IMR-90 (cell line): ENCODE measurements at regions not wholly inside any gene's neighbourhood (a gene's known extent, or its start where the extent isn't known, plus 50 kb on each side); places are given as distances from the start of the nearest gene placed in this dataset.

Experiments used
- ATAC-seq: fragments of 200-7000 bp; cut with Tn5 transposase; 2 replicates; pipeline ENCODE4 v1.9.1; 2020; ENCODE audit warnings: low read depth, mild to moderate bottlenecking, moderate library complexity
- BruUV-seq: library from RNA; stranded (reverse); fragments of 400-500 nt; replicated peaks from 2 replicates; lab custom pipeline; 2021; lab: Mats Ljungman, UMichigan
- CTCF ChIA-PET: fragments of 300-600 bp; formaldehyde crosslinking; extraction: SDS; loops from one replicate; lab custom pipeline; 2021; ENCODE audit warnings: antibody characterized with exemption; lab: Yijun Ruan, JAX
- POLR2A ChIA-PET: fragments of 300-600 bp; sonication (Branson Sonifier 250); formaldehyde crosslinking; loops from one replicate; lab custom pipeline; 2022; ENCODE audit warnings: antibody characterized with exemption; ENCODE audit not compliant: unreplicated experiment; lab: Charles Lee
- DNase-seq: peaks from one replicate; pipeline ENCODE4 v3.0.0; 2013
- H2AFZ ChIP-seq: replicated peaks from 2 replicates; pipeline ENCODE3; 2013; ENCODE audit warnings: low read length, mild to moderate bottlenecking; ENCODE audit not compliant: poor library complexity
- H2AK5ac ChIP-seq: 2 replicates; pipeline ENCODE4 v1.6.1; 2013; ENCODE audit warnings: low read depth, low read length, inconsistent platforms
- H2AK9ac ChIP-seq: replicated peaks from 2 replicates; pipeline ENCODE3; 2013; ENCODE audit warnings: mild to moderate bottlenecking, low read depth, low read length, moderate library complexity; ENCODE audit not compliant: poor library complexity
- H2BK120ac ChIP-seq: 2 replicates; pipeline ENCODE4 v1.6.1; 2013; ENCODE audit warnings: low read depth, low read length, inconsistent platforms
- H2BK15ac ChIP-seq: 3 replicates; pipeline ENCODE4 v1.6.1; 2013; ENCODE audit warnings: low read depth, low read length, inconsistent platforms
- H2BK20ac ChIP-seq: 2 replicates; pipeline ENCODE4 v1.6.1; 2013; ENCODE audit warnings: low read depth, mild to moderate bottlenecking, inconsistent platforms, low read length, moderate library complexity
- H2BK5ac ChIP-seq: 2 replicates; pipeline ENCODE4 v1.6.1; 2013; ENCODE audit warnings: mild to moderate bottlenecking, low read depth, low read length, inconsistent platforms; ENCODE audit not compliant: poor library complexity, severe bottlenecking
- H3K14ac ChIP-seq: replicated peaks from 2 replicates; pipeline ENCODE4 v1.6.1; 2013; ENCODE audit warnings: low read depth, low read length, inconsistent platforms
- H3K18ac ChIP-seq: 2 replicates; pipeline ENCODE4 v1.6.1; 2013; ENCODE audit warnings: low read depth, low read length, control low read depth
- H3K23ac ChIP-seq: 2 replicates; pipeline ENCODE4 v1.6.1; 2013; ENCODE audit warnings: low read depth, low read length, inconsistent platforms
- H3K27ac ChIP-seq: 2 replicates; pipeline ENCODE4 v1.5.1; 2013; ENCODE audit warnings: mild to moderate bottlenecking, control low read depth, low read length; ENCODE audit not compliant: insufficient read depth
- H3K27me3 ChIP-seq: 2 replicates; pipeline ENCODE4 v1.6.1; 2013; ENCODE audit warnings: low read length; ENCODE audit not compliant: control insufficient read depth, insufficient read depth
- H3K36me3 ChIP-seq: 2 replicates; pipeline ENCODE4 v1.6.1; 2013; ENCODE audit warnings: low read length, mixed read lengths; ENCODE audit not compliant: control insufficient read depth, insufficient read depth
- H3K4ac ChIP-seq: 2 replicates; pipeline ENCODE4 v1.6.1; 2013; ENCODE audit warnings: low read depth, low read length, inconsistent platforms
- H3K4me1 ChIP-seq: 2 replicates; pipeline ENCODE4 v1.6.1; 2013; ENCODE audit warnings: low read length, mixed read lengths; ENCODE audit not compliant: control insufficient read depth, insufficient read depth
- H3K4me2 ChIP-seq: 2 replicates; pipeline ENCODE4 v1.6.1; 2013; ENCODE audit warnings: low read depth, mild to moderate bottlenecking, control low read depth, low read length, moderate library complexity
- H3K4me3 ChIP-seq: 2 replicates; pipeline ENCODE4 v1.5.1; 2013; ENCODE audit warnings: low read depth, mild to moderate bottlenecking, control low read depth, low read length, moderate library complexity; ENCODE audit not compliant: insufficient read depth
- H3K56ac ChIP-seq: 2 replicates; pipeline ENCODE4 v1.6.1; 2013; ENCODE audit warnings: low read length, inconsistent platforms; ENCODE audit not compliant: insufficient read depth; ENCODE audit errors: extremely low read depth
- H3K79me1 ChIP-seq, 2 experiments: 2 replicates each; pipeline ENCODE4 v1.6.1; 2013; ENCODE audit warnings: low read length in 2 of 2, inconsistent platforms in 1 of 2, low read depth in 1 of 2
- H3K9ac ChIP-seq: 2 replicates; pipeline ENCODE4 v1.6.1; 2013; ENCODE audit warnings: low read depth, low read length, control low read depth
- H3K9me1 ChIP-seq: 2 replicates; pipeline ENCODE4 v1.6.1; 2013; ENCODE audit warnings: low read length, inconsistent platforms; ENCODE audit not compliant: insufficient read depth
- H3K9me3 ChIP-seq: 2 replicates; pipeline ENCODE4 v1.6.1; 2013; ENCODE audit warnings: low read length; ENCODE audit not compliant: control insufficient read depth, insufficient read depth
- H4K20me1 ChIP-seq: 2 replicates; pipeline ENCODE4 v1.6.1; 2013; ENCODE audit warnings: low read length, inconsistent platforms; ENCODE audit not compliant: insufficient read depth
- H4K5ac ChIP-seq: 2 replicates; pipeline ENCODE4 v1.6.1; 2013; ENCODE audit warnings: mild to moderate bottlenecking, low read depth, low read length, control low read depth
- H4K8ac ChIP-seq, 2 experiments: 2 replicates each; pipeline ENCODE4 v1.6.1; 2013; ENCODE audit warnings: low read depth in 2 of 2, low read length in 2 of 2, control low read depth in 1 of 2, inconsistent platforms in 1 of 2
- H4K91ac ChIP-seq: 2 replicates; pipeline ENCODE4 v1.6.1; 2013; ENCODE audit warnings: low read depth, low read length, inconsistent platforms; ENCODE audit not compliant: insufficient read depth
- NFE2L2 ChIP-seq: fragments of 150-350 bp; IDR thresholded peaks from 2 replicates; pipeline ENCODE4 v1.6.1; 2016; ENCODE audit warnings: low read depth, mild to moderate bottlenecking, low read length
- WGBS, 2 experiments: methylation state at CpG; one replicate each; pipeline versions ENCODE4 v1.1.5 to v1.1.7; 2013; ENCODE audit warnings: missing lambda C conversion rate in 2 of 2; ENCODE audit not compliant: insufficient read length in 1 of 2; ENCODE audit errors: extremely low coverage in 2 of 2; 5-methylcytosine and 5-hydroxymethylcytosine counted together
- dilution Hi-C: fragments of 300-500 bp; cut with HindIII; formaldehyde crosslinking; loops from one replicate; pipeline ENCODE4 v1.14.3; 2018; ENCODE audit warnings: low sequenced_read_pairs; ENCODE audit not compliant: unreplicated experiment
- in situ Hi-C: fragments of 300-500 bp; cut with MboI; formaldehyde crosslinking; loops from 3 replicates; pipeline ENCODE4 v1.14.3; 2019; ENCODE audit warnings: low sequenced_read_pairs, inconsistent platforms, mixed read lengths
- intact Hi-C: fragments of 100-400 bp; cut with micrococcal nuclease; formaldehyde crosslinking; loops from 2 replicates; pipeline ENCODE4 v1.10.0; 2022
- TF ChIP-seq, protein P1 (sequence below): fragments of 150-350 bp; IDR thresholded peaks from 2 replicates; pipeline ENCODE4 v1.6.1; 2016; ENCODE audit warnings: low read depth, mild to moderate bottlenecking, low read length, moderate library complexity, borderline replicate concordance

DNA sequence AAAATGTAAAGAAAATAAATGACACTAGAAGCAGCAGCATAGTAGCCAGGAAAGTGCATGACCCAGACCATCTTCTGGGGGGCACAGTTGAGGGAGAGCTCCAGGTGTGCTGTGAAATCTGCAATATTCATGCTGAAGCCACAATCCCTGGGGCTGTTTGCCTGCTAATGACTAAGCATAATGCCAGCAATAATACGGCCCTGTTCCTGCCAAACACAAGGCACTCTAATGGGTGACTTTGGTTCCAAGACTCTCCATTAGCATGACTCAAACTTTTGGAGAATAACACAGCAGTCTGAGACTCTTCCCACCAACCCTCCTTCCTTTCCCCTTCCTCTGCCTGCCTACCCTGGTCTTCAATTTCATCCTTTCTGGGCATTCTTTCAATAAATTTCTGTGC lies 77.9 kb upstream of the DOCK10 start:
- peak overlapping the region; percentile 55; the same call in 1 of the 2 replicates for H3K14ac ChIP-seq
- dilution Hi-C loops (no loop called here), intact Hi-C loops (loop anchor here (5.0 kb wide), 1 partner anchor 78 kb away; the partner anchor contains the start of gene DOCK10), in situ Hi-C loops (loop anchor here (25.0 kb wide), 1 partner anchor 1667 kb away; the partner anchor contains the start of gene IRS1)
- H2AK5ac ChIP-seq = peak overlapping the region; percentile 7; the same call in 1 of the 2 replicates
- TF ChIP-seq, protein P1, sequence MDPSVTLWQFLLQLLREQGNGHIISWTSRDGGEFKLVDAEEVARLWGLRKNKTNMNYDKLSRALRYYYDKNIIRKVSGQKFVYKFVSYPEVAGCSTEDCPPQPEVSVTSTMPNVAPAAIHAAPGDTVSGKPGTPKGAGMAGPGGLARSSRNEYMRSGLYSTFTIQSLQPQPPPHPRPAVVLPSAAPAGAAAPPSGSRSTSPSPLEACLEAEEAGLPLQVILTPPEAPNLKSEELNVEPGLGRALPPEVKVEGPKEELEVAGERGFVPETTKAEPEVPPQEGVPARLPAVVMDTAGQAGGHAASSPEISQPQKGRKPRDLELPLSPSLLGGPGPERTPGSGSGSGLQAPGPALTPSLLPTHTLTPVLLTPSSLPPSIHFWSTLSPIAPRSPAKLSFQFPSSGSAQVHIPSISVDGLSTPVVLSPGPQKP = no peak
- TF ChIP-seq NFE2L2 = peak; percentile 62
- peak; percentile 67 for DNase-seq
- POLR2A ChIA-PET = no interaction called here
- no peak overlapping the region for H3K18ac ChIP-seq
- peak overlapping the region; percentile 46 for H2BK20ac ChIP-seq
- no peaks in the 10 kb centered on the region for H3K79me1 ChIP-seq
- no peak overlapping the region for H4K5ac ChIP-seq
- no peak overlapping the region for H3K56ac ChIP-seq
- H2BK15ac ChIP-seq = peak overlapping the region; percentile 74; the same call in 2 of the 3 replicates
- ATAC-seq = peak; percentile 53
- 0 out of 4 replicates have a peak overlapping the region, but pooled peaks of 1 of the 2 experiments have one; percentile 35 for H4K8ac ChIP-seq
- no TSS peak for BruUV-seq
- H3K9me1 ChIP-seq = no peaks in the 10 kb centered on the region
- peak overlapping the region; percentile 6 for H3K4ac ChIP-seq
- no peak overlapping the region for H2AK9ac ChIP-seq
- CTCF ChIA-PET = no interaction called here
- no CpG with 5 or more reads among the region's 1 CpG for WGBS, 2 experiments
- H3K4me2 ChIP-seq = no peak overlapping the region
- H3K9me3 ChIP-seq = no peaks in the 10 kb centered on the region
- H4K91ac ChIP-seq = peak overlapping the region; percentile 23; the same call in 1 of the 2 replicates
- peak overlapping the region; percentile 54 for H2AFZ ChIP-seq
- no peak overlapping the region for H3K4me3 ChIP-seq
- H2BK5ac ChIP-seq = peak overlapping the region; percentile 29
- no peaks in the 10 kb centered on the region for H3K27me3 ChIP-seq
- no peak overlapping the region for H3K27ac ChIP-seq
- H3K23ac ChIP-seq = peak overlapping the region; percentile 35; the same call in 1 of the 2 replicates
- H3K4me1 ChIP-seq = no peaks in the 10 kb centered on the region; the same call in 1 of the 2 replicates
- no peaks in the 10 kb centered on the region for H3K36me3 ChIP-seq
- no peaks in the 10 kb centered on the region for H4K20me1 ChIP-seq
- no peak overlapping the region for H3K9ac ChIP-seq
- peak overlapping the region; percentile 5; the same call in 1 of the 2 replicates for H2BK120ac ChIP-seq
